ENCODE measurements at regions not wholly inside any gene's neighbourhood (a gene's known extent, or its start where the extent isn't known, plus 50 kb on each side); places are given as distances from the start of the nearest gene placed in this dataset.

- no peak for DNase-seq
Observed at GRCh38 chr18:78770139-78770822, 209.3 kb upstream of the SALL3 start.

GRCh38 chr18:78770823-78771139, 208.8 kb upstream of the SALL3 start:
- DNase-seq: no peak

- DNase-seq: no peak
Observed at GRCh38 chr18:78771496-78772359, 207.9 kb upstream of the SALL3 start.

- no peak for DNase-seq
Observed at GRCh38 chr18:78772360-78773302, 207.0 kb upstream of the SALL3 start.

- DNase-seq: no peak
Observed at GRCh38 chr18:78773303-78773755, 206.3 kb upstream of the SALL3 start.

GRCh38 chr18:78773819-78774218, 205.8 kb upstream of the SALL3 start:
- DNase-seq: no peak

GRCh38 chr18:78774741-78775141, 204.9 kb upstream of the SALL3 start:
- DNase-seq: no peak

GRCh38 chr18:78776151-78776550, 203.5 kb upstream of the SALL3 start:
- no peak for DNase-seq

GRCh38 chr18:78776706-78777285, 202.8 kb upstream of the SALL3 start:
- DNase-seq: no peak

- no peak for DNase-seq
Observed at GRCh38 chr18:78777992-78778391, 201.6 kb upstream of the SALL3 start.

- DNase-seq: no peak
Observed at GRCh38 chr18:78778651-78779050, 201.0 kb upstream of the SALL3 start.

- DNase-seq: no peak
Observed at GRCh38 chr18:78779996-78780718, 199.5 kb upstream of the SALL3 start.

GRCh38 chr18:78780719-78781600, 198.7 kb upstream of the SALL3 start:
- DNase-seq: no peak

GRCh38 chr18:78781601-78781960, 198.0 kb upstream of the SALL3 start:
- no peak for DNase-seq

- DNase-seq: no peak
Observed at GRCh38 chr18:78782951-78783563, 196.6 kb upstream of the SALL3 start.

- no peak for DNase-seq
Observed at GRCh38 chr18:78783564-78783960, 196.1 kb upstream of the SALL3 start.

GRCh38 chr18:78784861-78785260, 194.8 kb upstream of the SALL3 start:
- DNase-seq: no peak

GRCh38 chr18:78785706-78786105, 193.9 kb upstream of the SALL3 start:
- no peak for DNase-seq

GRCh38 chr18:78786776-78787175, 192.8 kb upstream of the SALL3 start:
- no peak for DNase-seq

- no peak for DNase-seq
Observed at GRCh38 chr18:78787751-78788150, 191.9 kb upstream of the SALL3 start.

GRCh38 chr18:78788161-78788560, 191.5 kb upstream of the SALL3 start:
- DNase-seq: no peak
